Liver (tissue), 8 donors: ENCODE measurements at regions not wholly inside any gene's neighbourhood (a gene's known extent, or its start where the extent isn't known, plus 50 kb on each side); places are given as distances from the start of the nearest gene placed in this dataset.

Experiments
- DNase-seq: peaks from one replicate; pipeline ENCODE4 v3.0.0-alpha.2; 2017; ENCODE audit warnings: low spot score
- H3K27ac ChIP-seq, 2 donors: one replicate each; pipeline ENCODE4 v1.7.0; 2013; ENCODE audit warnings: inconsistent platforms in 2 of 2, low read length in 2 of 2, control low read depth in 1 of 2, low read depth in 1 of 2, mild to moderate bottlenecking in 1 of 2
- H3K27me3 ChIP-seq, 4 donors: one replicate each; pipeline versions ENCODE4 v1.6.1 to v1.7.0; 2013; ENCODE audit warnings: low read length in 3 of 4, inconsistent platforms in 1 of 4, mild to moderate bottlenecking in 1 of 4, moderate library complexity in 1 of 4; ENCODE audit not compliant: control insufficient read depth in 4 of 4, insufficient read depth in 4 of 4
- H3K36me3 ChIP-seq, 4 donors: one replicate each; pipeline versions ENCODE4 v1.6.1 to v1.7.0; 2013; ENCODE audit warnings: low read length in 3 of 4, mild to moderate bottlenecking in 3 of 4, low read depth in 1 of 4, moderate library complexity in 1 of 4; ENCODE audit not compliant: control insufficient read depth in 4 of 4, insufficient read depth in 3 of 4
- H3K4me1 ChIP-seq, 4 donors: one replicate each; pipeline versions ENCODE4 v1.6.1 to v1.7.0; 2013; ENCODE audit warnings: low read length in 3 of 4, mild to moderate bottlenecking in 3 of 4, moderate library complexity in 1 of 4; ENCODE audit not compliant: control insufficient read depth in 4 of 4, insufficient read depth in 4 of 4
- H3K4me3 ChIP-seq, 3 donors: one replicate each; pipeline versions ENCODE4 v1.6.1 to v1.7.0; 2013; ENCODE audit warnings: low read length in 3 of 3, control low read depth in 1 of 3, low read depth in 1 of 3, mild to moderate bottlenecking in 1 of 3
- H3K9ac ChIP-seq, 2 donors: one replicate each; pipeline ENCODE4 v1.7.0; 2013; ENCODE audit warnings: low read length in 2 of 2, mild to moderate bottlenecking in 2 of 2, moderate library complexity in 2 of 2, control low read depth in 1 of 2, low read depth in 1 of 2
- H3K9me3 ChIP-seq, 4 donors: one replicate each; pipeline versions ENCODE4 v1.6.1 to v1.7.0; 2013; ENCODE audit warnings: low read length in 3 of 4; ENCODE audit not compliant: control insufficient read depth in 4 of 4
- ATF3 ChIP-seq: IDR thresholded peaks from 2 replicates; pipeline ENCODE4 v1.6.1; 2016; ENCODE audit warnings: antibody characterized with exemption
- CTCF ChIP-seq: fragments of 150-350 bp; IDR thresholded peaks from 2 replicates; pipeline ENCODE4 v1.5.1; 2017; ENCODE audit warnings: improper control_type of control experiment, low read depth, low read length; ENCODE audit not compliant: missing input control
- EGR1 ChIP-seq, 2 donors: IDR thresholded peaks; 2 replicates each; pipeline ENCODE4 v1.6.1; 2016 to 2018; ENCODE audit warnings: antibody characterized with exemption in 2 of 2, low read depth in 2 of 2
- FOXA2 ChIP-seq: IDR thresholded peaks from 2 replicates; pipeline ENCODE4 v1.6.1; 2016; ENCODE audit warnings: antibody characterized with exemption
- GABPA ChIP-seq, 2 donors: IDR thresholded peaks in 1 of 2; conservative IDR thresholded peaks in 1 of 2; 2 replicates each; pipeline ENCODE4 v1.6.1; 2016; ENCODE audit warnings: antibody characterized with exemption in 2 of 2, mild to moderate bottlenecking in 1 of 2, moderate library complexity in 1 of 2
- HNF4A ChIP-seq, 2 donors: conservative IDR thresholded peaks; 2 replicates each; pipeline ENCODE4 v1.6.1; 2016; ENCODE audit warnings: antibody characterized with exemption in 2 of 2, mild to moderate bottlenecking in 2 of 2
- HNF4G ChIP-seq: IDR thresholded peaks from 2 replicates; pipeline ENCODE4 v1.6.1; 2016; ENCODE audit warnings: antibody characterized with exemption
- JUND ChIP-seq, 2 donors: IDR thresholded peaks; 2 replicates each; pipeline ENCODE4 v1.6.1; 2016; ENCODE audit warnings: antibody characterized with exemption in 2 of 2
- MAX ChIP-seq: IDR thresholded peaks from 2 replicates; pipeline ENCODE4 v1.6.1; 2016; ENCODE audit warnings: antibody characterized with exemption
- NR2F2 ChIP-seq: IDR thresholded peaks from 2 replicates; pipeline ENCODE4 v1.6.1; 2016; ENCODE audit warnings: antibody characterized with exemption
- RAD21 ChIP-seq, 2 donors: IDR thresholded peaks; 2 replicates each; pipeline ENCODE4 v1.6.1; 2016; ENCODE audit warnings: antibody characterized with exemption in 2 of 2, mild to moderate bottlenecking in 2 of 2
- REST ChIP-seq: IDR thresholded peaks from 2 replicates; pipeline ENCODE4 v1.6.1; 2016; ENCODE audit warnings: antibody characterized with exemption, mild to moderate bottlenecking
- YY1 ChIP-seq: IDR thresholded peaks from 2 replicates; pipeline ENCODE4 v1.6.1; 2016; ENCODE audit warnings: antibody characterized with exemption, mild to moderate bottlenecking
- ZBTB33 ChIP-seq: IDR thresholded peaks from 2 replicates; pipeline ENCODE4 v1.6.1; 2016; ENCODE audit warnings: antibody characterized with exemption
- WGBS: extraction: QIAGEN DNeasy Blood & Tissue Kit; methylation state at CpG from one replicate; pipeline ENCODE4 v1.1.7; 2013; 5-methylcytosine and 5-hydroxymethylcytosine counted together
- donor health status: healthy.
- donor health status: healthy.
- donor health status: healthy.
- donor health status: healthy.
- donor health status: healthy.

DNA sequence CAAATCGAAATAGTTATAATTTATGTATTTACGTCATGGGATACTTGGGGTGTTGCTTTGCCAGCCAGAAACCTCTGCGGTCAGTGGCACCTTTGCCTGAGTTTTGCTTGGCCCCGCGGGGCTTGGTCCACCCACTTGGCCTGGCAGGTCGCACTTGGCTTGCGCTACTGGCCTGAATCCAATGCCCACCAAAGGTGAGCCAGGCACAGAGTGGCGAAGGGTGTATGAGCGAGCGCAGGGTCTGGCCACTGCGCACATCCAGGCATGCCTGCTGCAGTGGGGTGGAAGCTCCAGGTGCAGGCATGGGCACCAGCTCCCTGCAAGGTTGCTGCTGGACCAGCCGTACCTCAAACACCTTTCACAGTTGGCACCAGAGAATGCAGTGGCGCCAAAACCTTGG lies 714.6 kb downstream of the CDH9 start:
- H3K9me3 ChIP-seq, result no peaks in the 10 kb centered on the region
- no peaks in the 10 kb centered on the region for H3K4me1 ChIP-seq
- WGBS, result 90% methylated on average over 13 of the region's 13 CpGs
- TF ChIP-seq REST (no peak), EGR1 (IDR thresholded peaks at IDR 0.05; ENCODE audit: low read depth in 2 of 2) (no peak), ATF3 (no peak), HNF4G (no peak), JUND (IDR thresholded peaks at IDR 0.05) (no peak), RAD21 (IDR thresholded peaks at IDR 0.05) (no peak), GABPA (IDR thresholded peaks at IDR 0.05 in 1 of 2, conservative IDR thresholded peaks at IDR 0.05 in 1 of 2) (no peak), FOXA2 (no peak), MAX (no peak), ZBTB33 (no peak), YY1 (no peak), CTCF (no peak), NR2F2 (no peak), HNF4A (conservative IDR thresholded peaks at IDR 0.05) (no peak)
- H3K36me3 ChIP-seq, result no peaks in the 10 kb centered on the region
- DNase-seq, result no peak
- no peak overlapping the region for H3K4me3 ChIP-seq
- no peak overlapping the region for H3K9ac ChIP-seq
- H3K27ac ChIP-seq, result no peak overlapping the region
- H3K27me3 ChIP-seq, result peaks cover 0 to 3% (median 0%) of the 10 kb centered on the region in 4 donors

DNA sequence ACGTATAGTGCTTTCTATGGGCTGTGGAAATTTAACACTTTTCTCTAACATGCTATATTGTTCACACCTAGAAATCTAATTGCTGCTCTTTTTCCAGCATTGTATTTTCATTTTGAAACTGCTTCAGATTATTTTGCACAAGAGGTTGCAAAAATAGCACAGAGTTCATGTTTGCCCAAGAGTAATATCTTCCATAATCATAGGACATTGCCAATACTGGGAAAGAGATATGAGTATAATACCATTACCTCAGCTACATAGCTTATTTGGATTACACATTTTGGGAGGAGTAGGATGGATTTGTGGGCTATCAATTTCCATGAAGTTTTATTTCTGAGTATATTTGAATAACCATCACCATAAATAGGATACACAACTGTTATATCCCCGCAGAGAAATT lies 717.1 kb downstream of the CDH9 start:
- TF ChIP-seq CTCF (no peak), HNF4A (conservative IDR thresholded peaks at IDR 0.05) (no peak)
- DNase-seq, result no peak
- Histone ChIP-seq H3K9ac (no peak overlapping the region), H3K4me3 (no peak overlapping the region), H3K27me3 (peaks cover 0 to 3% (median 0%) of the 10 kb centered on the region in 4 donors), H3K4me1 (no peaks in the 10 kb centered on the region), H3K9me3 (no peaks in the 10 kb centered on the region), H3K27ac (no peak overlapping the region), H3K36me3 (no peaks in the 10 kb centered on the region)
- WGBS, result 63% methylated on average over 2 of the region's 2 CpGs
